ENCODE measurements at regions not wholly inside any gene's neighbourhood (a gene's known extent, or its start where the extent isn't known, plus 50 kb on each side); places are given as distances from the start of the nearest gene placed in this dataset.

DNA sequence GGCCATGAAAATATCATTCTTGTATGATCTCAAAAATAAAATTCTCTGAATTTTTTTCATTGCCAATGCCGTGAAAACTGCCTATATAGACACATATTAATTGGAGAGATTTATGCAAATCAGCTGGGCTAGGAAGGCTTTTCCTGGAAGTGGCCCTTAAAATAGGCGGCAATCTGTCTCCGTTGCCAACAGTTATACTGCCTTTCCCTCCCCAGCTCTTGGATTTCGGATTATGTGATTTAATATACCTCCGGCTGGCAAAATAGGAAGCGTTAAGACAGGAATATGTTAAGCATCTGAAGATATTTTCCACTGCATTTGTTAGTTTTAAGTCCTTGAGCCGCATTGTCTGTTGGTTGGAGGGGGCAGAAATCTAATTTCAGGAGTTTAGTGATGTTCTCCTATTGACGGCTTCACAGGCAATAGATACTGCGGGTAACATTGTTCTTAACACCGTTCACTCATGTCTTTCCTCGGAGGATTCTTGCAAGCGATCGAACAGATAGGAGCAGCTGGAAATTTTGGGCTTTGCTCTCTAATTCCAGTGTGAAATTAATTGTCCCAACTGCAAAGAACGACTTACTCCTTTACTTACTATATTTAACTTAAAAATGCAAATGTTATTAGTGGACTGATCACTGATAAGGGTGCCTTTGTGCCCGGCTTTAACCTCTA is 113.3 kb downstream of the LINC00237 start:
- DNase-seq: no peak

- DNase-seq: no peak
Measured at GRCh38 chr20:20992277-20992676, 113.9 kb downstream of the LINC00237 start.

- DNase-seq: no peak
Measured at GRCh38 chr20:20989081-20989480, 117.1 kb downstream of the LINC00237 start.

DNA sequence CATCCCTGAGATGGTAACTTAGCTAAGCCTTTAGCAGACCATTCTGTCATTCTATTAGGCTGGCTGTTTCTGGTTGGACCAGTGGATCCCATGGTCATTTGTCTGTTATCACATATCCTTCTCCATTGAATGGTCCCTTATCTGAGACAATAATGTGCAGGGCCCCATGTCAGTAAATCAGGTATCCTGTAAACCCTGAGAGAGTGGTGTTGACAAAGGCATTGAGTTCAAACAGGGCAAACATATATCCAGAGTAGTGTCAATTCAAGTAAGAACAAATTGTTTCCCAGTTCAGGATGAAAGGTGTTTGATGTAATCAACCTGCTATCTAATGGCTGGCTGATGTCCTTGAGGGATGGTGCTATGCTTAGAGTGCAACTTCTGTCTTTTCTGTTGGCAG is 126.2 kb downstream of the LINC00237 start:
- DNase-seq: no peak

DNA sequence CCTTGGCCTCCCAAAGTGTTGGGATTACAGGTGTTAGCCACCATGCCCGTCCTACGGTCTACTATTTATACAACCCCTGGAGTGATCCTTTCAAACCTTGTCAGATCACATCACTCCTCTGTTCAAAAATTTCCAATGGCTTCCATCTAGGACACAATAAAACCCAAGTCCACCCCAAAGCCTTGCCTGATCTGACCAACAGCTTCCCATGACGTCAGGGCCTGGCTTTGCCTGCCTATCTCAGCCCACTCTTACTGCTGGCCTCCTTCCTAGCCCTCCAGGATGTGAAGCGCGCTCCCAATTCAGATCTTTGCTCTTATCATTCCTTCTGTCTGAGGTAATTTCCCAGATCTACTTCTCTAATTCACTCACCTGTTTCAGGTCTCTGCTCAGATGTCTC is 128.4 kb downstream of the LINC00237 start:
- DNase-seq: no peak

DNA sequence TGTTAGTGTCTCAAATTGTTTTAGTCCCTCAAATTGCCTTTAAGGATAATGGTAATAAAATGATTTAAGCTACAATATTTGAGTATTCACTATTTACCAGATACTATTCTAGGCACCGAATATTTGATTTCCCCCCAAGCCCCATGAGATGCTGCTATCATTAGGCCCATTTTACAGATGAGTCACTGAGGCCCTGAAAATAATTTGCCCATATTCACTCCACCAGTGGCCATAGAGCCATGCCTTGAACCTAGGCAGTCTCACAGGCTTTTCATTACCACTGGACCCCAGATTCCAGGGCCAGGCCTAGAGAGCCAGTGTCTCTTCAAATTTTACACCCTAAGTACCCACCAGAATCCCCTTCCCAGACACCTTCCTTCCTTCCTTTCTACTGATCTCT is 133.7 kb downstream of the LINC00237 start:
- no peak for DNase-seq

- no peak for DNase-seq
Measured at GRCh38 chr20:20971810-20972209, 134.3 kb downstream of the LINC00237 start.

DNA sequence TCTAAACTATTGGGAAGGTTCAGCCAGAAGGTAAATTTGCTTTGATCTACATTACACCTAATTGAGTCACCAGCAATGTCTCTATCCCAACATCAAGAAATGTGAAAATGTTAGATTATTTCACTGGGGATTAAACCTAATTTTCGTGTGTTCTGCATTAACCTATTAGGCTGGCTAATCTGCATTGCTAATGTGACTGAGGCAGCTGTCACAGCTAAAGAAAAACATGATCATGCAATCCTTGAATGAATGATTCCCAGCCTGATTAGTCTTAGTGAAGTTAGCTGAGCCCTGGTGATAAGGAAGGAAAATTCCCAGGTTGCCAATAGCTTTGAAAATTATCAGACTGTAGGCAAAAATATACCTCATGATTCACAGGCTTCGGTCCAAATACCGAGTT is 135.3 kb downstream of the LINC00237 start:
- no peak for DNase-seq

DNA sequence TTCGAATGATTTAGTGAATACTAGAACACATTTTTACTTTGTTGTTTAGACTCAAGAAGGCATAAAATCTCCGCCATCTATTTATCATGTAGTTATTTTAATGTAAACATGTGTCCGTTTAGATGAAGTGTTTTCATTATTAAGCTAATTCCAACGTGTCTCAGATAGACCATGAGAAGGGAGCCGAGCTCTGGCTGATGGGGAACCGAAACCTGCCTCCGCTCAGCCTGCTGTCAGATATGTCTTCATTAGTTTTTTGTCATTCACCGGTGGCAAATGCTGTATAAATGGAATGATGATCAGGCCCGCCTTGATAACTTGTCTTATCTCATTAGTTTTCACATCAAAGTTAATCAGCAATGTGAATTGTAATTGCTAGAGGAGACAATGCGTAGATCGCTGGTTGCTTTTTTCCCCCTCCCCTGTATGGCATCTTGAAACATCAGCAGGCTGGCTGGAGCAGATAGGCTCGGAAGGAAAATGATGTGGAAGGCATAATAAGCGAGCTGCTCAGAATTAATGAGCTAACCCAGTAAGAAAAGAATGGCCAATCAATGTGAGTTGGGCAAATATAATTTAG is 136.4 kb downstream of the LINC00237 start:
- DNase-seq: no peak

GRCh38 chr20:20967564-20968184 is 138.5 kb downstream of the LINC00237 start:
- no peak for DNase-seq

DNA sequence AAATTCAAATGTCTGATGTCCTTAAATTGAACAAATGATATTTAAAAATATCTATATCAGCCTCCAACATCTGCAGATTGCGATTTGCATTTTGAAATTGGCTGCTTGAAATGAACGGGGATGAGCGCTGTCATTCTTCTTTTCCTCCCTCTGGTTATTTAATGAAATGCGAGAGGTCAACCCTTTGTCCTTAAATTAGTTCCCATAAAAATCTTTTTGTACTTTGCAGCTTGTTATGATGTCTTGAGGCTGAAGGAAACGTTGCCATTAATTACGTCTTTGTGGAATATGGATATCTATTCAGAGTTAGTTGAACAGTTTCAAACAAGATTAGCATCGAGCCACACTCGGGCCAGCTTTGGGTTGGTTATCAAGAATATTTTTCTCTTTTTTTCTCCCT is 140.0 kb downstream of the LINC00237 start:
- no peak for DNase-seq

DNA sequence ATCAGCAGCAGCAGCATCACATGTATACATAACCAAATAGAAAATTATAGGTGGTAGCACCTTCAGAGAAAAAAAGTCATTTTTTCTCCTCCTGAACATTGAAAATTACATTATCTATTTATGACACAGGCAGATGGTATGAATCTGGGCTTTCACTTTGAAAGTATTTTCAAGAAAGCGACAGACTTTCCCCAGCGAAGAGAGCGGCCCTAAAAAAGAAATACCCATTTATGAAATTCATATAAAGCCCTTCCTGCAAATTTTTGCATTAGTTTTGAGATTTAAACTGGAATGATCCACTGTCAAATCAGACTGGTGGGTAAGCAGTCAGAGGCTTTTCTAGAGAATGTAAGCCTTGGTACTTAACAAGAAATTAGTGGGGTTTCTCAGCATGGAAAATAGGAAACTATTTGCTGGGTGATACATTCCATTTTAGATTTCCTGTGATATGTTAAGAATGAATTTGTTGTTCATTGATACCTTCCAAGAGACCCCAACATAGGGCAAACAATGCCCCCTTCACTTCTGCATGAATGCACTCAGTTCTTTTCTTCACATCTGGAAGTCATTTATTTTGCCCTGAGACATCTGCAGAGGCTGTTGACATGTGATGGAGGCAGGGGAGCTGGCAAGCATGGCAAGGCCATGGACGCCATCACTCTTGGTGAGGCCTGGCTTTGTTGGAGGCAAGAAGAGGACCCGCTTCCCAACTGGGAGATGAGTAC is 147.0 kb downstream of the LINC00237 start:
- DNase-seq: no peak

DNA sequence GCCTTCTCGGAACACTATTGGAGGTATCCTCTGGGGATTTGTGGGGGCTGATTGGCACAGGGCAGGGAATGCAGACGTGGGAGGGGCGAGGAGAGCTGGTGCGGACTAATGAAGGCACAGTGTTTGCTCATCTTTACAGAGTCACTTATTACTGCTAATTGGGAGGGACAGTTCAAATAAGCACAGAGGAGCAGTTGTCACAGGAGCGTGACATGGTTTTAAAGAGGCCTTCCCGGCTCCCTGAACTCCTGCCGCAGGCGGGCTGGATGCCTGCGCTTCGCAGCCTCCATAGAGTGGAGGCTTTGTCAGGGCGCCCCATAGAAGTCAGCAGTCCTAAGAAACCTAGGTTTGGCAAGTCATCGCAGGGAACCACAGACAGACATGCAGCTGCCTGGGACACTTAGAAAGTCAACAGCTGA is 149.6 kb downstream of the LINC00237 start:
- no peak for DNase-seq

GRCh38 chr20:20955892-20956291 is 150.3 kb downstream of the LINC00237 start:
- no peak for DNase-seq

- no peak for DNase-seq
Measured at GRCh38 chr20:20953738-20954618, 152.2 kb downstream of the LINC00237 start.

GRCh38 chr20:20950620-20951019 is 155.5 kb downstream of the LINC00237 start:
- DNase-seq: no peak

GRCh38 chr20:20946122-20946759 is 159.9 kb downstream of the LINC00237 start:
- DNase-seq: no peak

- DNase-seq: no peak
Measured at GRCh38 chr20:20941468-20941889, 164.7 kb downstream of the LINC00237 start.

GRCh38 chr20:20939006-20939405 is 167.2 kb downstream of the LINC00237 start:
- DNase-seq: no peak

DNA sequence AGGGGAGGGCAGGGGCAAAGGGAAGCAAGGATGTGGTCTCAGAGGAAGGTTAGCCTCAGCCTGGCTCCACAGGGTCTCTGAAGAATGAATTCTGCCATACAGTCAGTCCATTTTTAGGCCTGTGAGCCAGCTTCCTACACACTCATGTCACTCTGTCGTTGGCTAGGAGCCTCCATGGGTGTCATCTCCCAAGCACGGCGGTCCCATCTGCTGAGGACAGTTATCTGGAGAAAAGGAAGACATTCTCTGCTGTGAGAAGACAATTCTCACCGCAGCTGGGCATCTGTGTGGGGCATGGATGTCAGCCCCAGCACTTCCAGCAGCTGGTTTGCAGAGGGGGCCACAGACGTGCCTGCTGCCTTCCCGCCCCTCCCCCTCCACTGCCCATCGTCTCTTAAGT is 167.6 kb downstream of the LINC00237 start:
- DNase-seq: no peak

DNA sequence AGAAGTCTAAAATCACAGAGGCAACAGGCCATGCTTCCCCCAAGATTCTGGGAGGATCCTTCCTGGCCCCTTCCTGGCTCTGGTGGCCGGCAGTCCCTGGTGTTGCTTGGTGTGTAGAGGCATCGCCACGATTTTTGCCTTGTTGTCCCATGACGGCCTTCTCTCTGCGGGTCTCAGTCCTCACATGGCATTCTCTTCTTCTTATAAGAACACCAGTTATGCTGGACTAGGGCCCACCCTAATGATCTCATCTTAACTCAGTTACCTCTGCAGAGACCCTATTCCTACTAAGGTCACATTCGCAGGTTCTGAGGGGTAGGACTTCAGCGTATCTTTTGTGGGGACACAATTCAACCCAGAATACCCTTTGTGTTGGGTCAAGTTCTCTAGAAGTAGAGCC is 168.0 kb downstream of the LINC00237 start:
- no peak for DNase-seq
